NT2/D1 (cell line): ENCODE measurements at regions not wholly inside any gene's neighbourhood (a gene's known extent, or its start where the extent isn't known, plus 50 kb on each side); places are given as distances from the start of the nearest gene placed in this dataset.

Experiments used
- SUZ12 ChIP-seq: IDR thresholded peaks from 2 replicates; pipeline ENCODE4 v1.6.1; 2011; ENCODE audit not compliant: insufficient read length, insufficient read depth; ENCODE audit errors: extremely low read depth
- ZNF274 ChIP-seq: IDR thresholded peaks from 2 replicates; pipeline ENCODE4 v1.6.1; 2011; ENCODE audit warnings: mild to moderate bottlenecking, low read depth, low read length

- TF ChIP-seq SUZ12 (no peak), ZNF274 (no peak)
Measured at GRCh38 chr6:50288241-50288640, 238.5 kb upstream of the DEFB112 start.
